ENCODE measurements at regions not wholly inside any gene's neighbourhood (a gene's known extent, or its start where the extent isn't known, plus 50 kb on each side); places are given as distances from the start of the nearest gene placed in this dataset.

GRCh38 chrX:7294483-7294882, 146.5 kb upstream of the PUDP start:
- Histone ChIP-seq H3K4me3 (ENCODE audit: low read depth, low read length) (no peak overlapping the region), H3K36me3 (ENCODE audit: control insufficient read depth, insufficient read depth, low read length) (no peaks in the 10 kb centered on the region), H3K27me3 (ENCODE audit: control insufficient read depth, insufficient read depth, low read length) (no peaks in the 10 kb centered on the region)
- no peak for TF ChIP-seq CTCF (IDR thresholded peaks at IDR 0.05; ENCODE audit: insufficient read depth, low read length, severe bottlenecking)
- FAIRE-seq (no peak), DNase-seq (ENCODE audit: low read depth) (peak; percentile 31)

GRCh38 chrX:7286168-7286837, 138.3 kb upstream of the PUDP start:
- Histone ChIP-seq H3K27me3 (ENCODE audit: control insufficient read depth, insufficient read depth, low read length) (no peaks in the 10 kb centered on the region), H3K4me3 (ENCODE audit: low read depth, low read length) (no peak overlapping the region), H3K36me3 (ENCODE audit: control insufficient read depth, insufficient read depth, low read length) (no peaks in the 10 kb centered on the region)
- DNase-seq (ENCODE audit: low read depth) (peak; percentile 34), FAIRE-seq (no peak)
- TF ChIP-seq CTCF (IDR thresholded peaks at IDR 0.05; ENCODE audit: insufficient read depth, low read length, severe bottlenecking) = no peak

DNA sequence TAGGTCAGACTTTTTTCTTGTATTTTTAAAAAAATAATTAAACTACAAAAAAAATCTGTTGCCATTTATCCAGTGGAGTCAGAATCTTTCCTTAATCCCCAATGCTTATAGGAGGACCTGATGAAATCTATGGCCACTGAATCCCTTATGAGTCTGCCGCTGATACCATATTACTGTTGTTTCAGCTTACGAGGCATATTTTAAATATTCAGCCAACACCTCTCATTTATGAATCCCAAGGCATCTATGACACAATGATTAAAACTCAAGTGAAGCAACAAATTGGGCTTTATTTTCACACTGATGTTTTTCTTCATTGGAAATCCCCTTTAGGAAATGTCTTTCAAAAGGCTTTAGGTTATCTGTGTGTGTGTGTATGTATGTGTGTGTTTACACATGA, 137.8 kb upstream of the PUDP start:
- DNase-seq (ENCODE audit: low read depth) (no peak), FAIRE-seq (no peak)
- Histone ChIP-seq H3K4me3 (ENCODE audit: low read depth, low read length) (no peak overlapping the region), H3K27me3 (ENCODE audit: control insufficient read depth, insufficient read depth, low read length) (no peaks in the 10 kb centered on the region), H3K36me3 (ENCODE audit: control insufficient read depth, insufficient read depth, low read length) (no peaks in the 10 kb centered on the region)
- no peak for TF ChIP-seq CTCF (IDR thresholded peaks at IDR 0.05; ENCODE audit: insufficient read depth, low read length, severe bottlenecking)

- Histone ChIP-seq H3K27me3 (ENCODE audit: control insufficient read depth, insufficient read depth, low read length) (no peaks in the 10 kb centered on the region), H3K36me3 (ENCODE audit: control insufficient read depth, insufficient read depth, low read length) (no peaks in the 10 kb centered on the region), H3K4me3 (ENCODE audit: low read depth, low read length) (no peak overlapping the region)
- DNase-seq (ENCODE audit: low read depth) (no peak), FAIRE-seq (no peak)
- TF ChIP-seq CTCF (IDR thresholded peaks at IDR 0.05; ENCODE audit: insufficient read depth, low read length, severe bottlenecking) = no peak
These were observed 135.8 kb upstream of the PUDP start for GRCh38 chrX:7283741-7284140.

GRCh38 chrX:7280520-7280919, 132.6 kb upstream of the PUDP start:
- TF ChIP-seq CTCF (IDR thresholded peaks at IDR 0.05; ENCODE audit: insufficient read depth, low read length, severe bottlenecking) = no peak
- H3K27me3 ChIP-seq (ENCODE audit: control insufficient read depth, insufficient read depth, low read length) = no peaks in the 10 kb centered on the region

DNA sequence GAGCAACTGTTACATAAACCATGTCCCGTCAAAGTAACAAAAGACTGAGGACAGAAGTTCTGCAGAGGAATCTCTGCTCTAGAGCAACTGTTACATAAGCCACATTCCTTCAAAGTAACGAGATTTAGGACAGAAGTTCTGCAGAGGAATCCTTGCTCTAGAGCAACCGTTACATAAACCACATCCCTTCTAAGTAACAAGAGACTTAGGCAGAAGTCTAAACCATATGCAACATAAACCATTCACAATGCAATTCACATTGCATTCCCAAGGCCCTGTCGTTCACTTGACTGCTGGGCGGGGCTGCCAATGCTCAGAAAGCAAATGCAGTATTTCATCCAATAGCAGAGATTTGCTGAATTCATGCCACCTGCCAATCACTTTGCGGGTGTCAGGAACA, 124.4 kb upstream of the PUDP start:
- Histone ChIP-seq H3K36me3 (ENCODE audit: control insufficient read depth, insufficient read depth, low read length) (no peaks in the 10 kb centered on the region), H3K4me3 (ENCODE audit: low read depth, low read length) (no peak overlapping the region), H3K27me3 (ENCODE audit: control insufficient read depth, insufficient read depth, low read length) (no peaks in the 10 kb centered on the region)
- DNase-seq (ENCODE audit: low read depth) (no peak), FAIRE-seq (no peak)
- TF ChIP-seq CTCF (IDR thresholded peaks at IDR 0.05; ENCODE audit: insufficient read depth, low read length, severe bottlenecking) = no peak

More at GRCh38 chrX:7280520-7280919, 132.6 kb upstream of the PUDP start:
- FAIRE-seq (no peak), DNase-seq (ENCODE audit: low read depth) (no peak)
- no peaks in the 10 kb centered on the region for H3K36me3 ChIP-seq (ENCODE audit: control insufficient read depth, insufficient read depth, low read length)
- H3K4me3 ChIP-seq (ENCODE audit: low read depth, low read length) = no peak overlapping the region

Measured in bronchial epithelial cell (primary cell).